Astrocyte of the spinal cord (primary cell): ENCODE measurements at regions not wholly inside any gene's neighbourhood (a gene's known extent, or its start where the extent isn't known, plus 50 kb on each side); places are given as distances from the start of the nearest gene placed in this dataset.
"Not testable (repeated sequence)": the region's sequence is repeated elsewhere in the genome, so short reads cannot be mapped to it uniquely, and the experiment has no call there.

Experiments used
- DNase-seq: peaks from one replicate; pipeline ENCODE4 v3.0.0; 2011; ENCODE audit warnings: low read depth, low spot score
- H3K4me3 ChIP-seq: 2 replicates; pipeline ENCODE4 v1.5.1; 2011; ENCODE audit warnings: low read depth, mild to moderate bottlenecking, low read length, moderate library complexity
- CTCF ChIP-seq: IDR thresholded peaks from 2 replicates; pipeline ENCODE4 v1.5.1; 2012; ENCODE audit warnings: low read depth, mild to moderate bottlenecking, low read length, inconsistent platforms
- in situ Hi-C: cut with HindIII; loops from 2 replicates; pipeline ENCODE4 v1.10.0; 2017; ENCODE audit warnings: low sequenced_read_pairs

DNA sequence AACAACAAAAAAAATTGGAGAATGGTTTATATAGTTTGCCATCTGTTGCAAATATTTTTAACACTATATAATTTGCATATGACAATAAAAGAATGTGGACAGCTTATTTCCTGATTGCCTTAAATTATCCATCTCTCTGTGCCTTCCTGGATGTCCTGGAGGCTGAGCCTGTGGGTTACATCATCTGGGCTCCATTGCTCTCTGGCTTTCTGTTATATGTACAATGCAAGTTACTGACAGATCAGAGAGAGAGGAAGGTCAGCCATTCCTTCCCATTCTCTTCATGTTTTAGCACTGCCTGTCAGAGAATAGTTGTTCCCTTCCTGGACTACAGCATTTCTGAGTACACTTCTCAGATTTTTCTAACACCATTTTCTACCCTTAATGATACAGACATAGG, 758.3 kb upstream of the PCDH20 start:
- no peak overlapping the region for H3K4me3 ChIP-seq
- no peak for DNase-seq
- no peak for TF ChIP-seq CTCF
- in situ Hi-C loops = no loop called here

DNA sequence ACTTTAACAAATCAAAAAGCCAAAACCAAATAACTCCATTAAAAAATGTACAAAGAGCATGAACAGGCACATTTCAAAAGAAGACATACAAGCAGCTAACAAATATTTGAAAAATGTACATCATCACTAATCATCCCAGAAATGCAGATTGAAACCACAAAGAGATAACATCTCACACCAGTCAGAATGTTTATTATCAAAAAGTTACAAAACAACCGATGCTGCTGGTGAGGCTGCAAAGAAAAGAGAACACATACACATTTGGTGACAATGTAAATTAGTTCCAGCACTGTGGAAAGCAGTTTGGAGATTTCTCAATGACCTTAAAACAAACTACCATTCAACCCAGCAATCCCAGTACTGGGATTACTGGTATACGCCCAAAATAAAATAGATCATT, 756.0 kb upstream of the PCDH20 start:
- in situ Hi-C loops = no loop called here
- DNase-seq = no peak
- TF ChIP-seq CTCF = no peak
- no peak overlapping the region for H3K4me3 ChIP-seq

DNA sequence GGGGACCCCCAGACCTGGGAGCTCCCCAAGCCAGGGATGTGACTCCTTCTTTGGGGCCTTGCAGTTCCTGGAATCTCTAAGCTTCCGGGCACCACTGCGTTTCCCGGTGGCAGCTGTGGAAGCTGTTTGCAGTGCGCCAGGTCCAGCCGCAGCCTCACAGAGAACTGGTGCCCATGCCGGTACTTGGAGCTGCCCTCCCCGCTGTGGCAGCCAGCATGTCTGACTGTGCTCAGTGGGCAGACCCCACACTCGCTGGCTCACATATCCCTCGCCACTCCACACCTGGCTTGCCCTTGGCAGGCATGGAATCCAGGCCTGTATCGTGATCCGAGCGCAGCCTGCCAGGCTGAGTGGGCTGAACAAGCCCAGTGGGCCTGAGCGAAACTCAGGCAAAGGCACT, 753.2 kb upstream of the PCDH20 start:
- in situ Hi-C loops = no loop called here
- no peak for TF ChIP-seq CTCF
- no peak for DNase-seq
- H3K4me3 ChIP-seq = no peak overlapping the region

DNA sequence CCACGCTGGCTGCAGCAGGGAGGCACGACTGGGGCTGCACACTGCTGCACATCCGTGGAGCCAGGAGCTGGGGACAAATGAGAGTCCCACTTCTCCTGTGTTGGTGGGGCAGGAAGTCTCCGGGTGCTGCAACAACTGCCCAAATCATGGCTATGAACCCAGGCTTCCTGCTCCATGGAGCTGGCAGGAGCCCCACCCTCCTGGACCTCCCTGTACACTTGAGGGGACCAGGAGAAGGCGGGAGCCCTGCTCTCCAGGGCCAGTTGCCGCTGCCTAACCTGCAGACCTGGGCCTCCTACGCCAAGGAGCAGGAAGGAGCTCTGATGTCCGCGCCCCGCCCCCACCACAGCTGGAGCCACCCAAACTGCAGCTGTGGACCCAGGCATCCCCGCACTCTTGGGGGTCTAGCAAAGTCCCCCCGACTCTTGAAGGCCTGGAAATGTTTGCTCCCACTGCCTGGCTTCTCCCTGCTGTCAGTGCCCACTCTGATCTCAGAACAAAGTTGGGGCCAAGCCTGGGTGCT, 752.1 kb upstream of the PCDH20 start:
- no peak for DNase-seq
- in situ Hi-C loops = no loop called here
- no peak for TF ChIP-seq CTCF
- no peak overlapping the region for H3K4me3 ChIP-seq

DNA sequence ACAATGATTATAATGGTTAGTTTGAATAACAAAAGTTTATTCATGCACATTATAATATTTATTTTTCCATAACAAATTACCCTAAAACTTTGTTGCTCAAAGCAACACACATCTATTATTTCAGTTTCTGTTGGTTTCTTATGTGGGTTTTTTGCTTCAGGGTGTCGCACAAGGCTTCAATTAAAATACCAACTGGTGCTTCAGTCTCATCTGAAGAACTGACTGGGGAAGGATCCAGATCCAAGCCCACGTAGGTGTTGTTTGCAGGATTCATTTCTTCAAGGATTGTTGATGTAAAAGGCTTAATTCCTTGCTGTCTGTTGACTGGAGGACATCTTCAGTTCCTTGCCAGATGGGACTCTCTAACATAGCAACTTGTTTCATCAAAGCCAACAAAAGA, 747.2 kb upstream of the PCDH20 start:
- DNase-seq = no peak
- in situ Hi-C loops = no loop called here
- TF ChIP-seq CTCF = no peak
- no peak overlapping the region for H3K4me3 ChIP-seq

GRCh38 chr13:62158520-62158919, 742.9 kb upstream of the PCDH20 start:
- H3K4me3 ChIP-seq = no peak overlapping the region
- DNase-seq = no peak
- in situ Hi-C loops = no loop called here
- TF ChIP-seq CTCF = no peak

GRCh38 chr13:62151724-62152123, 736.1 kb upstream of the PCDH20 start:
- in situ Hi-C loops, DNase-seq, H3K4me3 ChIP-seq: not testable (repeated sequence)
